GM12878 (cell line): ENCODE measurements at regions not wholly inside any gene's neighbourhood (a gene's known extent, or its start where the extent isn't known, plus 50 kb on each side); places are given as distances from the start of the nearest gene placed in this dataset.

Experiments used
- ATAC-seq: fragments of 200-7000 bp; cut with Tn5 transposase; 3 replicates; pipeline ENCODE4 v1.9.1; 2020; ENCODE audit warnings: mild to moderate bottlenecking, moderate library complexity
- BruUV-seq: library from RNA; stranded (reverse); fragments of 400-500 nt; replicated peaks from 2 replicates; lab custom pipeline; 2021; lab: Mats Ljungman, UMichigan
- CTCF ChIA-PET: fragments of 300-600 bp; sonication (Branson Sonifier 250); formaldehyde crosslinking; extraction: SDS; loops from one replicate; lab custom pipeline; 2021; ENCODE audit warnings: inconsistent platforms; lab: Yijun Ruan, JAX
- POLR2A ChIA-PET: fragments of 350-600 bp; formaldehyde crosslinking; extraction: SDS; loops from one replicate; lab custom pipeline; 2021; ENCODE audit warnings: inconsistent platforms; lab: Charles Lee
- RAD21 ChIA-PET: fragments of 300-600 bp; sonication (Branson Sonifier 250); formaldehyde crosslinking; loops from one replicate; lab custom pipeline; 2023; ENCODE audit warnings: antibody characterized with exemption; ENCODE audit not compliant: unreplicated experiment; lab: Charles Lee
- SMC1A ChIA-PET: fragments of 300-600 bp; sonication (Branson Sonifier 250); formaldehyde crosslinking; loops from one replicate; lab custom pipeline; 2023; ENCODE audit not compliant: unreplicated experiment, uncharacterized antibody; lab: Charles Lee
- DNase-seq: peaks from one replicate; pipeline ENCODE4 v3.0.0-alpha.2; 2011; ENCODE audit warnings: low read depth, low spot score
- FAIRE-seq: peaks from 3 replicates; lab custom pipeline; 2011; peaks lifted over from hg19 to GRCh38; lab: Jason Lieb, UNC
- H2AFZ ChIP-seq: 2 replicates; pipeline ENCODE4 v1.6.0; 2011; ENCODE audit warnings: low read depth, low read length, control low read depth; ENCODE audit not compliant: control insufficient read depth
- H3K27ac ChIP-seq: 2 replicates; pipeline ENCODE4 v1.5.1; 2011; ENCODE audit warnings: control low read depth; ENCODE audit not compliant: control insufficient read depth, insufficient read depth
- H3K27me3 ChIP-seq, 2 experiments: replicated peaks in 1 of 2; 2 replicates each; pipeline versions ENCODE4 v1.6.0 to v1.6.1; 2011; ENCODE audit warnings: low read length in 1 of 2; ENCODE audit not compliant: control insufficient read depth in 2 of 2, insufficient read depth in 2 of 2
- H3K36me3 ChIP-seq, 2 experiments: 2 replicates each; pipeline ENCODE4 v1.5.1; 2011; ENCODE audit warnings: low read length in 1 of 2; ENCODE audit not compliant: control insufficient read depth in 2 of 2, insufficient read depth in 2 of 2
- H3K4me1 ChIP-seq: 2 replicates; pipeline ENCODE4 v1.6.1; 2011; ENCODE audit warnings: mild to moderate bottlenecking, low read length, moderate library complexity, mixed read lengths; ENCODE audit not compliant: control insufficient read depth, insufficient read depth
- H3K4me2 ChIP-seq: 2 replicates; pipeline ENCODE4 v1.6.0; 2011; ENCODE audit warnings: control low read depth; ENCODE audit not compliant: control insufficient read depth, insufficient read depth
- H3K4me3 ChIP-seq: fragments of 200-600 bp; sonication (generic); 2 replicates; pipeline ENCODE4 v1.5.1; 2016
- H3K79me2 ChIP-seq: 2 replicates; pipeline ENCODE4 v1.6.0; 2011; ENCODE audit warnings: low read length; ENCODE audit not compliant: control insufficient read depth, insufficient read depth
- H3K9ac ChIP-seq: 2 replicates; pipeline ENCODE4 v1.8.0; 2011; ENCODE audit warnings: low read length, control low read depth, mixed read lengths; ENCODE audit not compliant: control insufficient read depth, insufficient read depth
- H3K9me3 ChIP-seq: replicated peaks from 3 replicates; pipeline ENCODE4 v1.5.1; 2011; ENCODE audit warnings: mild to moderate bottlenecking, low read length; ENCODE audit not compliant: control insufficient read depth, insufficient read depth
- H4K20me1 ChIP-seq: 2 replicates; pipeline ENCODE4 v1.6.0; 2011; ENCODE audit not compliant: control insufficient read depth, insufficient read depth
- CHD1 ChIP-seq: IDR thresholded peaks from 2 replicates; pipeline ENCODE4 v1.6.1; 2012; ENCODE audit warnings: low read depth, low read length, improper control_type of control experiment
- ETV6 ChIP-seq, 2 experiments: fragments of 450-650 bp in 1 of 2; IDR thresholded peaks in 1 of 2; conservative IDR thresholded peaks in 1 of 2; 2 replicates each; pipeline ENCODE4 v1.6.1; 2014; ENCODE audit warnings: antibody characterized with exemption in 1 of 2, borderline replicate concordance in 1 of 2, low read depth in 1 of 2, mild to moderate bottlenecking in 1 of 2, moderate library complexity in 1 of 2
- KAT2A ChIP-seq: conservative IDR thresholded peaks from 2 replicates; pipeline ENCODE4 v1.6.1; 2011; ENCODE audit warnings: low read depth, low read length; ENCODE audit not compliant: control insufficient read depth
- KLF5 ChIP-seq: fragments of 450-650 bp; IDR thresholded peaks from 2 replicates; pipeline ENCODE4 v1.6.1; 2014; ENCODE audit warnings: mild to moderate bottlenecking; ENCODE audit not compliant: partially characterized antibody
- MEF2A ChIP-seq: IDR thresholded peaks from 2 replicates; pipeline ENCODE4 v1.6.1; 2011; ENCODE audit warnings: low read depth, mild to moderate bottlenecking, low read length, moderate library complexity; ENCODE audit not compliant: insufficient read depth
- RB1 ChIP-seq: fragments of 450-650 bp; formaldehyde crosslinking; IDR thresholded peaks from 2 replicates; pipeline ENCODE4 v1.6.1; 2017; ENCODE audit warnings: mild to moderate bottlenecking, borderline replicate concordance
- SMC3 ChIP-seq: IDR thresholded peaks from 2 replicates; pipeline ENCODE4 v1.6.1; 2011; ENCODE audit warnings: low read length, improper control_type of control experiment, borderline replicate concordance
- SP1 ChIP-seq: IDR thresholded peaks from one replicate; pipeline ENCODE4 v1.6.1; 2011; ENCODE audit warnings: low read depth, low read length
- TARDBP ChIP-seq: IDR thresholded peaks from 2 replicates; pipeline ENCODE4 v1.6.1; 2016; ENCODE audit warnings: borderline replicate concordance
- WGBS: methylation state at CpG from one replicate; pipeline ENCODE4 v1.1.6; 2016; ENCODE audit warnings: low lambda C conversion rate; ENCODE audit not compliant: insufficient replicate concordance, insufficient coverage; ENCODE audit errors: missing lambda C conversion rate; 5-methylcytosine and 5-hydroxymethylcytosine counted together
- in situ Hi-C: fragments of 300-500 bp; cut with MboI; formaldehyde crosslinking; loops from 9 replicates; pipeline ENCODE4 v1.14.3; 2018; ENCODE audit warnings: mixed read lengths
- intact Hi-C: fragments of 100-400 bp; cut with micrococcal nuclease; formaldehyde crosslinking; loops from one replicate; pipeline ENCODE4 v1.14.2; 2022; ENCODE audit not compliant: unreplicated experiment
- TF ChIP-seq, protein P1 (sequence below): IDR thresholded peaks from 2 replicates; pipeline ENCODE4 v1.6.1; 2011; ENCODE audit warnings: low read depth, mild to moderate bottlenecking, low read length, moderate library complexity, borderline replicate concordance; ENCODE audit errors: extremely low read depth
- TF ChIP-seq, protein P2 (sequence below): IDR thresholded peaks from 2 replicates; pipeline ENCODE4 v1.6.1; 2011; ENCODE audit warnings: borderline replicate concordance, low read depth, mild to moderate bottlenecking, moderate library complexity, mixed read lengths, low read length; ENCODE audit not compliant: insufficient read depth; ENCODE audit errors: extremely low read length
- TF ChIP-seq, protein P3 (sequence below): fragments of 450-650 bp; IDR thresholded peaks from 2 replicates; pipeline ENCODE4 v1.6.1; 2017; ENCODE audit warnings: mild to moderate bottlenecking, moderate library complexity
- TF ChIP-seq, protein P4 (sequence below): fragments of 450-650 bp; IDR thresholded peaks from 2 replicates; pipeline ENCODE4 v1.6.1; 2014; ENCODE audit warnings: mild to moderate bottlenecking
- TF ChIP-seq, protein P5 (sequence below): fragments of 150-350 bp; IDR thresholded peaks from 2 replicates; pipeline ENCODE4 v1.6.1; 2014; ENCODE audit warnings: mild to moderate bottlenecking, low read depth, low read length

DNA sequence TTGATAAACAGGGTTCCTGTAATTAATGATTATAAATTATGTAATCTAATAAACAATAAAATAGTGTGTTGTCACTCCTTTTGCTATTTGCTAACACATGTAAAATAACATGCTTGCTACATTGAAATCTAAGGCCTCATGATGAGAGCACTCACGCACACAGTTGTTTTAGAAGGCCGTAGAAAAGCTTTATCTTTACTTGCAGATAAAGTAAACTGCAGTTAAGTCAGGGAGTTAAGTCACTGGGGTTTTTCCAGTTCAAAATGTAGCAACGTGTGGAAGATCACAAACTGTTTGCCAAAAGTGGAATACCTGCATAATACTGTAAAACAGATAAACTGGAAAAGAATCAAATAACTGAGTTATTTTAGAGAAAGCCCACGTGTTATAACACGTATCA lies 187.3 kb upstream of the PACRGL start:
- H3K4me1 ChIP-seq: no peaks in the 10 kb centered on the region
- no peak overlapping the region for H3K4me3 ChIP-seq
- CTCF ChIA-PET: no interaction called here
- FAIRE-seq: no peak
- no peaks in the 10 kb centered on the region for H3K9me3 ChIP-seq
- SMC1A ChIA-PET: no interaction called here
- H3K4me2 ChIP-seq: no peak overlapping the region
- TF ChIP-seq, protein P1, sequence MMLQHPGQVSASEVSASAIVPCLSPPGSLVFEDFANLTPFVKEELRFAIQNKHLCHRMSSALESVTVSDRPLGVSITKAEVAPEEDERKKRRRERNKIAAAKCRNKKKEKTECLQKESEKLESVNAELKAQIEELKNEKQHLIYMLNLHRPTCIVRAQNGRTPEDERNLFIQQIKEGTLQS: no peak
- no peak for TF ChIP-seq KLF5
- TF ChIP-seq, protein P2, sequence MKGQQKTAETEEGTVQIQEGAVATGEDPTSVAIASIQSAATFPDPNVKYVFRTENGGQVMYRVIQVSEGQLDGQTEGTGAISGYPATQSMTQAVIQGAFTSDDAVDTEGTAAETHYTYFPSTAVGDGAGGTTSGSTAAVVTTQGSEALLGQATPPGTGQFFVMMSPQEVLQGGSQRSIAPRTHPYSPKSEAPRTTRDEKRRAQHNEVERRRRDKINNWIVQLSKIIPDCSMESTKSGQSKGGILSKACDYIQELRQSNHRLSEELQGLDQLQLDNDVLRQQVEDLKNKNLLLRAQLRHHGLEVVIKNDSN: no peak
- TF ChIP-seq RB1: no peak
- TF ChIP-seq ETV6 (conservative IDR thresholded peaks at IDR 0.05 in 1 of 2, IDR thresholded peaks at IDR 0.05 in 1 of 2; ENCODE audit: borderline replicate concordance in 1 of 2, low read depth in 1 of 2): no peak
- TF ChIP-seq, protein P3, sequence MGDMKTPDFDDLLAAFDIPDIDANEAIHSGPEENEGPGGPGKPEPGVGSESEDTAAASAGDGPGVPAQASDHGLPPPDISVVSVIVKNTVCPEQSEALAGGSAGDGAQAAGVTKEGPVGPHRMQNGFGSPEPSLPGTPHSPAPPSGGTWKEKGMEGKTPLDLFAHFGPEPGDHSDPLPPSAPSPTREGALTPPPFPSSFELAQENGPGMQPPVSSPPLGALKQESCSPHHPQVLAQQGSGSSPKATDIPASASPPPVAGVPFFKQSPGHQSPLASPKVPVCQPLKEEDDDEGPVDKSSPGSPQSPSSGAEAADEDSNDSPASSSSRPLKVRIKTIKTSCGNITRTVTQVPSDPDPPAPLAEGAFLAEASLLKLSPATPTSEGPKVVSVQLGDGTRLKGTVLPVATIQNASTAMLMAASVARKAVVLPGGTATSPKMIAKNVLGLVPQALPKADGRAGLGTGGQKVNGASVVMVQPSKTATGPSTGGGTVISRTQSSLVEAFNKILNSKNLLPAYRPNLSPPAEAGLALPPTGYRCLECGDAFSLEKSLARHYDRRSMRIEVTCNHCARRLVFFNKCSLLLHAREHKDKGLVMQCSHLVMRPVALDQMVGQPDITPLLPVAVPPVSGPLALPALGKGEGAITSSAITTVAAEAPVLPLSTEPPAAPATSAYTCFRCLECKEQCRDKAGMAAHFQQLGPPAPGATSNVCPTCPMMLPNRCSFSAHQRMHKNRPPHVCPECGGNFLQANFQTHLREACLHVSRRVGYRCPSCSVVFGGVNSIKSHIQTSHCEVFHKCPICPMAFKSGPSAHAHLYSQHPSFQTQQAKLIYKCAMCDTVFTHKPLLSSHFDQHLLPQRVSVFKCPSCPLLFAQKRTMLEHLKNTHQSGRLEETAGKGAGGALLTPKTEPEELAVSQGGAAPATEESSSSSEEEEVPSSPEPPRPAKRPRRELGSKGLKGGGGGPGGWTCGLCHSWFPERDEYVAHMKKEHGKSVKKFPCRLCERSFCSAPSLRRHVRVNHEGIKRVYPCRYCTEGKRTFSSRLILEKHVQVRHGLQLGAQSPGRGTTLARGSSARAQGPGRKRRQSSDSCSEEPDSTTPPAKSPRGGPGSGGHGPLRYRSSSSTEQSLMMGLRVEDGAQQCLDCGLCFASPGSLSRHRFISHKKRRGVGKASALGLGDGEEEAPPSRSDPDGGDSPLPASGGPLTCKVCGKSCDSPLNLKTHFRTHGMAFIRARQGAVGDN: no peak
- no peak for TF ChIP-seq KAT2A
- no peak for TF ChIP-seq SMC3
- TF ChIP-seq, protein P4, sequence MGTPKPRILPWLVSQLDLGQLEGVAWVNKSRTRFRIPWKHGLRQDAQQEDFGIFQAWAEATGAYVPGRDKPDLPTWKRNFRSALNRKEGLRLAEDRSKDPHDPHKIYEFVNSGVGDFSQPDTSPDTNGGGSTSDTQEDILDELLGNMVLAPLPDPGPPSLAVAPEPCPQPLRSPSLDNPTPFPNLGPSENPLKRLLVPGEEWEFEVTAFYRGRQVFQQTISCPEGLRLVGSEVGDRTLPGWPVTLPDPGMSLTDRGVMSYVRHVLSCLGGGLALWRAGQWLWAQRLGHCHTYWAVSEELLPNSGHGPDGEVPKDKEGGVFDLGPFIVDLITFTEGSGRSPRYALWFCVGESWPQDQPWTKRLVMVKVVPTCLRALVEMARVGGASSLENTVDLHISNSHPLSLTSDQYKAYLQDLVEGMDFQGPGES: no peak
- TF ChIP-seq CHD1: no peak
- TF ChIP-seq MEF2A: no peak
- no peak for TF ChIP-seq SP1
- no peak for TF ChIP-seq TARDBP
- TF ChIP-seq, protein P5, sequence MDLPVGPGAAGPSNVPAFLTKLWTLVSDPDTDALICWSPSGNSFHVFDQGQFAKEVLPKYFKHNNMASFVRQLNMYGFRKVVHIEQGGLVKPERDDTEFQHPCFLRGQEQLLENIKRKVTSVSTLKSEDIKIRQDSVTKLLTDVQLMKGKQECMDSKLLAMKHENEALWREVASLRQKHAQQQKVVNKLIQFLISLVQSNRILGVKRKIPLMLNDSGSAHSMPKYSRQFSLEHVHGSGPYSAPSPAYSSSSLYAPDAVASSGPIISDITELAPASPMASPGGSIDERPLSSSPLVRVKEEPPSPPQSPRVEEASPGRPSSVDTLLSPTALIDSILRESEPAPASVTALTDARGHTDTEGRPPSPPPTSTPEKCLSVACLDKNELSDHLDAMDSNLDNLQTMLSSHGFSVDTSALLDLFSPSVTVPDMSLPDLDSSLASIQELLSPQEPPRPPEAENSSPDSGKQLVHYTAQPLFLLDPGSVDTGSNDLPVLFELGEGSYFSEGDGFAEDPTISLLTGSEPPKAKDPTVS: no peak
- intact Hi-C loops: no loop called here
- DNase-seq: no peak
- no peak for ATAC-seq
- no peak overlapping the region for H2AFZ ChIP-seq
- H3K36me3 ChIP-seq: no peaks in the 10 kb centered on the region
- in situ Hi-C loops: no loop called here
- RAD21 ChIA-PET: no interaction called here
- H3K79me2 ChIP-seq: no peaks in the 10 kb centered on the region
- H4K20me1 ChIP-seq: no peaks in the 10 kb centered on the region
- no peaks in the 10 kb centered on the region for H3K27me3 ChIP-seq
- no peak overlapping the region for H3K9ac ChIP-seq
- BruUV-seq: no TSS peak
- 30% methylated on average over 5 of the region's 5 CpGs for WGBS
- POLR2A ChIA-PET: no interaction called here
- no peak overlapping the region for H3K27ac ChIP-seq
